ENCODE measurements at regions not wholly inside any gene's neighbourhood (a gene's known extent, or its start where the extent isn't known, plus 50 kb on each side); places are given as distances from the start of the nearest gene placed in this dataset.

GRCh38 chr18:46366201-46366600, 262.0 kb downstream of the HAUS1 start:
- no peak overlapping the region for H3K9ac ChIP-seq (ENCODE audit: insufficient read depth in 1 of 2, low read depth in 2 of 2, low read length in 2 of 2)
- ChIA-PET CTCF (ENCODE audit: low intra/inter-chr PET ratio) (no interaction called here), POLR2A (no interaction called here)
- ATAC-seq (no peak), FAIRE-seq (no peak), DNase-seq (ENCODE audit: extremely low read depth in 1 of 4, low spot score in 3 of 4) (no peak)
- no peak overlapping the region for H3K27ac ChIP-seq (ENCODE audit: extremely low read depth, low read depth, low read length)
- intact Hi-C loops (cut with micrococcal nuclease), result no loop called here
- H3K36me3 ChIP-seq (ENCODE audit: control insufficient read depth, insufficient read depth, low read length), result no peaks in the 10 kb centered on the region
- no peaks in the 10 kb centered on the region for H3K9me3 ChIP-seq (replicated peaks; ENCODE audit: control insufficient read depth, insufficient read depth, low read depth, low read length)
- no TSS peak for BruUV-seq (replicated peaks)
- WGBS (ENCODE audit: insufficient coverage, low coverage, missing lambda C conversion rate), result 4% methylated on average over 3 of the region's 4 CpGs
- no peak overlapping the region for H2AFZ ChIP-seq (ENCODE audit: low read depth, low read length)
- no peak overlapping the region for H3K4me3 ChIP-seq
- no peak overlapping the region for H3K4me2 ChIP-seq (ENCODE audit: insufficient read depth, low read length)
- H3K4me1 ChIP-seq (replicated peaks in 1 of 2; ENCODE audit: control insufficient read depth in 2 of 2, insufficient read depth in 2 of 2, low read length in 2 of 2), result no peaks in the 10 kb centered on the region
- H3K9me1 ChIP-seq (ENCODE audit: control insufficient read depth, insufficient read depth, low read length), result no peaks in the 10 kb centered on the region
- H3K79me2 ChIP-seq (ENCODE audit: control insufficient read depth, insufficient read depth, low read length), result no peaks in the 10 kb centered on the region
- in situ Hi-C loops (cut with MboI), result no loop called here
- no peaks in the 10 kb centered on the region for H4K20me1 ChIP-seq (replicated peaks; ENCODE audit: control insufficient read depth, insufficient read depth, low read length)
- TF ChIP-seq KHSRP (IDR thresholded peaks at IDR 0.05) (no peak), BRF1 (IDR thresholded peaks at IDR 0.05; ENCODE audit: borderline replicate concordance, extremely low read depth, insufficient read length) (no peak), TRIM25 (IDR thresholded peaks at IDR 0.05; ENCODE audit: borderline replicate concordance) (no peak), NBN (IDR thresholded peaks at IDR 0.05; ENCODE audit: low read depth) (no peak)
- peaks cover 0 to 5% of the 10 kb centered on the region in 2 experiments; a peak in 1 of 5 replicates for H3K27me3 ChIP-seq (ENCODE audit: control insufficient read depth in 2 of 2, insufficient read depth in 2 of 2, low read length in 2 of 2)

GRCh38 chr18:46366751-46367376, 262.7 kb downstream of the HAUS1 start:
- BruUV-seq (replicated peaks), result no TSS peak
- intact Hi-C loops (cut with micrococcal nuclease), result no loop called here
- POLR2A ChIA-PET, result no interaction called here
- no peak for TF ChIP-seq ARID4B (CRISPR knock-in tag; IDR thresholded peaks at IDR 0.05)
- TF ChIP-seq EP400 (IDR thresholded peaks at IDR 0.05), result no peak
- no peak for TF ChIP-seq CAMTA2 (CRISPR knock-in tag; conservative IDR thresholded peaks at IDR 0.05)
- no peak for TF ChIP-seq ZNF165 (CRISPR knock-in tag; IDR thresholded peaks at IDR 0.05; ENCODE audit: borderline replicate concordance)

More at GRCh38 chr18:46366751-46367376, 262.7 kb downstream of the HAUS1 start:
- in situ Hi-C loops (cut with MboI), result no loop called here
- H3K4me3 ChIP-seq, result no peak overlapping the region
- CTCF ChIA-PET (ENCODE audit: low intra/inter-chr PET ratio), result no interaction called here
- H2AFZ ChIP-seq (ENCODE audit: low read depth, low read length), result no peak overlapping the region
- H3K27ac ChIP-seq (ENCODE audit: extremely low read depth, low read depth, low read length), result no peak overlapping the region
- no peaks in the 10 kb centered on the region for H4K20me1 ChIP-seq (replicated peaks; ENCODE audit: control insufficient read depth, insufficient read depth, low read length)
- no peaks in the 10 kb centered on the region for H3K9me1 ChIP-seq (ENCODE audit: control insufficient read depth, insufficient read depth, low read length)
- WGBS (ENCODE audit: insufficient coverage, low coverage, missing lambda C conversion rate), result 0% methylated on average over 7 of the region's 8 CpGs
- ATAC-seq (no peak), FAIRE-seq (no peak), DNase-seq (ENCODE audit: extremely low read depth in 1 of 4, low spot score in 3 of 4) (no peak)
- H3K79me2 ChIP-seq (ENCODE audit: control insufficient read depth, insufficient read depth, low read length), result no peaks in the 10 kb centered on the region
- no peak overlapping the region for H3K4me2 ChIP-seq (ENCODE audit: insufficient read depth, low read length)
- H3K27me3 ChIP-seq (ENCODE audit: control insufficient read depth in 2 of 2, insufficient read depth in 2 of 2, low read length in 2 of 2), result peaks cover 0 to 5% of the 10 kb centered on the region in 2 experiments; a peak in 1 of 5 replicates
- H3K9me3 ChIP-seq (replicated peaks; ENCODE audit: control insufficient read depth, insufficient read depth, low read depth, low read length), result no peaks in the 10 kb centered on the region
- H3K4me1 ChIP-seq (replicated peaks in 1 of 2; ENCODE audit: control insufficient read depth in 2 of 2, insufficient read depth in 2 of 2, low read length in 2 of 2), result no peaks in the 10 kb centered on the region
- H3K9ac ChIP-seq (ENCODE audit: insufficient read depth in 1 of 2, low read depth in 2 of 2, low read length in 2 of 2), result no peak overlapping the region
- no peaks in the 10 kb centered on the region for H3K36me3 ChIP-seq (ENCODE audit: control insufficient read depth, insufficient read depth, low read length)
